HG02642 (cell line): ENCODE measurements at regions not wholly inside any gene's neighbourhood (a gene's known extent, or its start where the extent isn't known, plus 50 kb on each side); places are given as distances from the start of the nearest gene placed in this dataset.
"Not testable (repeated sequence)": the region's sequence is repeated elsewhere in the genome, so short reads cannot be mapped to it uniquely, and the experiment has no call there.

Source experiments
- ATAC-seq: cut with Tn5 transposase; IDR thresholded peaks from one replicate; pipeline ENCODE4 v1.9.1; 2021; ENCODE audit warnings: mild to moderate bottlenecking; ENCODE audit not compliant: unreplicated experiment, poor library complexity

DNA sequence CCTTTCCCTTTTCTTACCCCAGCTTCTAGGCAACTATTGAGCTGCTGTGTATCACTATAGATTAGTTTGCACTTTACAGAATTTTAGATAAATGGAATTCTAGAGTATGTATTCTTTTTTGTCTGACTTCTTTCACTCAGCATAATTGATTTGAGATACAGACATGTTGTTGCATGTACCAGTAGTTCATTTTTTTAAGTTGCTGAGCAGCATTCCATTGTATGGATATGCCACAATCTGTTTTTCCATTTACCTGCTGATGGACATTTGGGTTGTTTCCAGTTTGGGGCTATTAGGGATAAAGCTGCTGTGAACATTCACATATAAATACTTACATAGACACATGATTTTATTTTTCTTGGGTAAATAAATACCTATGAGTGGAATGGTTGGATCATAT, 135.7 kb downstream of the IGF1 start:
- ATAC-seq: no peak

GRCh38 chr12:102343361-102344121, 136.8 kb downstream of the IGF1 start:
- ATAC-seq: no peak

- ATAC-seq: no peak
Observed at GRCh38 chr12:102342281-102343006, 137.9 kb downstream of the IGF1 start.

- ATAC-seq: no peak
Observed at GRCh38 chr12:102334765-102335164, 137.1 kb upstream of the PMCH start.

DNA sequence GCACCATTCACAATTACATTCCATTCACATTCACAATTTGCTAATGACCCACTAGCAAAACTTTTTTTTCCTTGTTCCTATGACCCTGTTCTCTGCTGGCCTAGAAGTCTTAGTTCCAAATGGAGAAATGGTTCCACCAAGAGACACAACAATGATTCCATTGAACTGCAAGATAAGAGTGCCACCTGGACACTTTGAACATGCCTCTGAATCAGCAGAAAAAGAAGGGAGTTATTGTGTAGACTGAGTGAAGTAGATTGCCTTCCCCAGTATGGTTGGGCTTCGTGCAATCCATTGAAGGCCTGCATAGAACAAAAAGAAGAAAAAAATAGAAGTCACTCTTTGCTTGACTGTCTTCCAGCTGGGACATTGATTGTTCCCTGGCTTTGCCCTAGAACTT, 133.8 kb upstream of the PMCH start:
- ATAC-seq: no peak

- no peak for ATAC-seq
Observed at GRCh38 chr12:102329883-102330282, 132.2 kb upstream of the PMCH start.

GRCh38 chr12:102326982-102327381, 129.3 kb upstream of the PMCH start:
- ATAC-seq: no peak

- not testable (repeated sequence) for ATAC-seq
Observed at GRCh38 chr12:102325108-102325507, 127.5 kb upstream of the PMCH start.

GRCh38 chr12:102323799-102324198, 126.2 kb upstream of the PMCH start:
- ATAC-seq: no peak

DNA sequence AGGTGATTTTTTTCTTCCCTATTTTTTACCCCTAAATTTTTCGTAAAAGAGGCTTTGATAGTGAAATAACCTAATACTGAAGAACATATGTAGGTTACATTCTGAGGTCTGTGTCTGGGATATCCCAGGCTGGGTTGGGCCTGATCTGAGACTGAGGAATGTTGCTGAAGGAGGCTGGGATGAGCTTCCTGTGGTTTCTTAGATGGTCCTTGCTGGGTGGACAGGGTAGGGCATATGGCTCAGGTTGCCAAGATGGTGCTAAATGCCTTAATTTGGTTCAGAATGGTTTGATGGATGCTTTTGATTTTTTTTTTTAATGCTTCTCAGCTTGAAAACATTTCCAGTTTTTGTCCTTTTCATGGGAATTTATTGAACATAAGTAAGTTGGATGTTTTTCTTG, 124.6 kb upstream of the PMCH start:
- ATAC-seq: no peak

DNA sequence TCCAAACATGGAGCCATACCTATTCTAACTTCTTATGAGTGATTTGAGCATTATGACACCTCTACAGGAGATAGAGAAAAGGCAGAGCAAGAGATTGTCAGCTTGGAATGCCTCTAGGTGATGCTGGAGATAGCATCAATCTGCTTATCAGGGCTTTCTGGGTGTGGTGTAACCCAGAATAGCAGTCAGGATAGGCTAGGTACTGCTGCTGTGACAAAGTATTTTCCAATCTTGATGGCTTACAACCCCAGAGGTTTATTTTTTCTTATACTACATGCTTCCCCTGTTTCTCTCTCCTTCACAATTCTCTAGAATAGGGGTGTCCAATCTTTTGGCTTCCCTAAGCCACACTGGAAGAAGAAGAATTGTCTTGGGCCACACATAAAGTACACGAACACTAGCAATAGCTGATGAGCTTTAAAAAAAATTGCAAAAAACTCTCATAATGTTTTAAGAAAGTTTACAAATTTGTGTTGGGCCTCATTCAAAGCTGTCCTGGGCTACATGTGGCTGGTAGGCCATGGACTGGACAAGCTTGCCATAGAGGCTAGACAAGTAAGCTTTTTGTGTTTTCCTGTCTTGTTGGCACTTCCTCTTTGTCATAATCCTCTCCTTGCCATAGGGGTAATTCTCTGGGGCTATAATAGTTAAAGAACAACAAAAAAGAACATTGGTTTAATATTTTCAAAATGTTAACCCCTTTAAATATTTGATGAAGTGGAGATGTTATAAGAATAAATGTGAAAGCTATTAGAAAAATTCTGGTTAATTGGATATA, 123.9 kb upstream of the PMCH start:
- no peak for ATAC-seq

GRCh38 chr12:102317155-102317554, 119.5 kb upstream of the PMCH start:
- no peak for ATAC-seq

- ATAC-seq: no peak
Observed at GRCh38 chr12:102316723-102317122, 119.1 kb upstream of the PMCH start.

GRCh38 chr12:102314821-102315220, 117.2 kb upstream of the PMCH start:
- no peak for ATAC-seq

DNA sequence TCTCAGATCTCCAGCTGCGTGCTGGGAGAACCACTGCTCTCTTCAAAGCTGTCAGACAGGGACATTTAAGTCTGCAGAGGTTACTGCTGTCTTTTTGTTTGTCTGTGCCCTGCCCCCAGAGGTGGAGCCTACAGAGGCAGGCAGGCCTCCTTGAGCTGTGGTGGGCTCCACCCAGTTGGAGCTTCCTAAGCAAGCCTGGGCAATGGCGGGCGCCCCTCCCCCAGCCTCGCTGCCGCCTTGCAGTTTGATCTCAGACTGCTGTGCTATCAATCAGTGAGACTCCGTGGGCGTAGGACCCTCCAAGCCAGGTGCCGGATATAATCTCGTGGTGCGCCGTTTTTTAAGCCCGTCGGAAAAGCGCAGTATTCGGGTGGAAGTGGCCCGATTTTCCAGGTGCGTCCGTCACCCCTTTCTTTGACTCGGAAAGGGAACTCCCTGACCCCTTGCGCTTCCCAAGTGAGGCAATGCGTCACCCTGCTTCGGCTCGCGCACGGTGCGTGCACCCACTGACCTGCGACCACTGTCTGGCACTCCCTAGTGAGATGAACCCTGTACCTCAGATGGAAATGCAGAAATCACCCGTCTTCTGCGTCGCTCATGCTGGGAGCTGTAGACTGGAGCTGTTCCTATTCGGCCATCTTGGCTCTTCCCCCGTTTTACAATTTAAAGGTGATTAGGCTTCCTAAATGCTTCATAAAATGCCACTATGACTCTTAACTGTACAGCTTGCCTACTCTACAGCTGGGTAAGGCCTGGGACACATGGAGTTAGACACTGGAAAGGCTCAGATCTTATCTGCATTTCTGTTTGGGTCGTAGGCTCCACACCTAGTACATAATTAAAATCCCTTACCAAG, 115.7 kb upstream of the PMCH start:
- ATAC-seq: not testable (repeated sequence)

DNA sequence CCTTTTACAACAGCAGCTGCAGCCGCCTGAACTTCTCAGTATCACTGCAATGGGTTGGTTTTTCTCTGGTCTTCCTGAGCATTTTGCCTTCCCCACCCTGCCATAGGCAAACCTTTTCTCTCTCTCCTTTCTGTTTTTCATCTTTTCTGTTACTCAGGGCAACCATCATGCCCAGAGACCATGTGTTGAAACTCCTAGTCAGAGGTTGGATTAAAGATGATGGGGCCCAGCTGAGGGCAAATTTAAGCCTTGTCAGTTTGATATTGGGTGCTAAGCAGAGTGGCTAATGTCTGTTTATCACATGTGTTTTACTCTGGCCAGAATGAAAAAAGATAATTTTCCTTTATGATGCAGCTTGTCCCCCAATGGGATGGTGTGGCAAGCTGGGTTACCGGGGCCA, 107.9 kb upstream of the PMCH start:
- no peak for ATAC-seq

DNA sequence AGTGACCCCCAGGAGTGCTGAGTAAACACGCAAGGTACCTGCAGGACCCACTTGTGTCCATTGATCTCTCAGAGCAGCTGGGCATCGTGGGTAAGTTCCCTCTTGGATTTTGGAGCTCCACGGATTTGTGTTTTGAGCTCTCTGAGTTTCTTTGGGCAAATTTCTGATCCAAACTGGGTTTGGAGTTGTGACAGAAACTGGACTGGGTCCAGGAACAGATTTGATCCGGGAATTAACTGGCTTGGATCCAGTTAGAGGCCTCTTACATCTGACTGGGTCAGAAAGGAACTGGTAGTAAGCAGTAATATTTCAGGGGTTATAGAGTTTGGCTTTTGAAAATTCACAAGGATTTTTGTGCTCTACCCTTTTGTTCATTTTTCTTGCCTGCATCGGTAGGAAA, 107.0 kb upstream of the PMCH start:
- ATAC-seq: not testable (repeated sequence)

- ATAC-seq: no peak
Observed at GRCh38 chr12:102302553-102302952, 104.9 kb upstream of the PMCH start.

DNA sequence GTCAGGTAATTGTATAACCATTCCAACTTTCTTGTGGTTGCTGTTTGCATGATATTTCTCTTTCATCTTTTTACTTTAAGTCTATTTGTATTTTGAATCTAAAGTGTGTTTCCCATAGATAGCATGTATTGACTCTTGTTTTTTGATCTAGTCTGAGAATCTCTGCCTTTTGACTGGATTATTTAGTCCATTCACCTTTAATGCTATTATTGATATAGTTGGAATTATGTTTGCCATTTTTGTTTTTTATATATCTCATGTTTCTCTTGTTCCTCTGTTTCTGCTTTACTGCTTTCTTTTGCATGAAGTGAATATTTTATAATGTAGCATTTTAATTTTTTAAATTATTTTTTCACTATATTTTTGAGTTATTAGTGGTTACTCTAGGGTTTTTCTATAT, 103.9 kb upstream of the PMCH start:
- no peak for ATAC-seq

DNA sequence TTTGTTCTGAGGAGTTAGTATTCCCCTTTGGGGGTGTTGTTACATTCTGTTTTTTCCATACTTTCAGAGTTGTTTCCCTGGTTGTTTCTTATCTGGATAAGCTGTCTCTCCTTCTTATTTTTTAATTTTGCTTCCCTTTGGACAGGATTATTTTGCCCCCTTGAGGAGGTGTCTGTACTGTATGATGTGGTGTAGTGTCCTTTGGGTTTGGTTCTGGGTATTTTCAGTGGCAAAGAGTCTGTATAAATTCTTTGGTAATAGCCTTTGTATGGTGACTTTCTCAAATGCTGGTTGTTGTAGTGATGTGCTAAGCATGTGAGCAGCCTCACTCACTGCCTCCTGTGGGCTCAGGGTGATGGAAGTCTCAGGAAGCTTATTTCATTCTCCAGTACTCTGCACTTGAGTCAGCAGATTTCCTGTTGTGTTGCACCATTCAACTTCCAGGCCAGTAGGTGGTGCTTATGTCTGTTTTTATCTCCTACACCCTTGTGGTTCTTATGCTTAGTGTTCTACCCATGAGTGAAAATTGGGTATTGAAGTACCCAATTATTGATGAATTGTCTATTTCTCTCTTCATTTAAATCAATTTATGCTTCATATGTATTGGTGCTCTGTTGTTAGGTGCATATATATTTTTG, 103.3 kb upstream of the PMCH start:
- ATAC-seq: peak; percentile 80
